ENCODE measurements at regions not wholly inside any gene's neighbourhood (a gene's known extent, or its start where the extent isn't known, plus 50 kb on each side); places are given as distances from the start of the nearest gene placed in this dataset.

GRCh38 chr13:112132142-112132541 lies 65.2 kb downstream of the SOX1 start:
- no peak overlapping the region for H3K4me3 Mint-ChIP-seq
- DNase-seq, result no peak
- no peaks in the 10 kb centered on the region for H3K36me3 Mint-ChIP-seq
- H3K27me3 ChIP-seq (replicated peaks in 1 of 2; ENCODE audit: control insufficient read depth in 2 of 2, extremely low read depth in 1 of 2, insufficient read depth in 2 of 2, low read length in 1 of 2), result peaks cover 0 to 29% of the 10 kb centered on the region in 2 experiments
- peaks cover 12 to 15% of the 10 kb centered on the region in 2 donors for H3K27me3 Mint-ChIP-seq
- H3K4me3 ChIP-seq (ENCODE audit: control insufficient read depth in 1 of 2, extremely low read depth in 1 of 2, low read length in 1 of 2), result no peak overlapping the region
- H3K9me3 Mint-ChIP-seq, result no peaks in the 10 kb centered on the region
- no peaks in the 10 kb centered on the region for H3K4me1 Mint-ChIP-seq
- H3K27ac Mint-ChIP-seq, result no peak overlapping the region
- POLR2A ChIA-PET, result no interaction called here
- no peaks in the 10 kb centered on the region for H3K9me3 ChIP-seq
- ATAC-seq (replicated peaks in 1 of 4), result no peak
- no peak overlapping the region for H3K27ac ChIP-seq (ENCODE audit: low read length)
- no peaks in the 10 kb centered on the region for H3K4me1 ChIP-seq (ENCODE audit: control insufficient read depth in 1 of 2, extremely low read depth in 1 of 2, insufficient read depth in 2 of 2, low read length in 2 of 2)
- CTCF ChIA-PET, result no interaction called here
- H3K36me3 ChIP-seq (ENCODE audit: control insufficient read depth in 2 of 2, extremely low read depth in 1 of 2, insufficient read depth in 1 of 2, low read length in 1 of 2), result no peaks in the 10 kb centered on the region
- 91% methylated on average over 4 of the region's 17 CpGs for WGBS (ENCODE audit: insufficient coverage)

GRCh38 chr13:112132619-112133018 lies 65.7 kb downstream of the SOX1 start:
- Mint-ChIP-seq H3K27me3 (peaks cover 13 to 15% of the 10 kb centered on the region in 2 donors), H3K4me3 (no peak overlapping the region), H3K4me1 (no peaks in the 10 kb centered on the region), H3K9me3 (no peaks in the 10 kb centered on the region), H3K27ac (no peak overlapping the region), H3K36me3 (no peaks in the 10 kb centered on the region)
- Histone ChIP-seq H3K4me3 (ENCODE audit: control insufficient read depth in 1 of 2, extremely low read depth in 1 of 2, low read length in 1 of 2) (no peak overlapping the region), H3K27ac (ENCODE audit: low read length) (no peak overlapping the region), H3K9me3 (no peaks in the 10 kb centered on the region), H3K36me3 (ENCODE audit: control insufficient read depth in 2 of 2, extremely low read depth in 1 of 2, insufficient read depth in 1 of 2, low read length in 1 of 2) (no peaks in the 10 kb centered on the region), H3K27me3 (replicated peaks in 1 of 2; ENCODE audit: control insufficient read depth in 2 of 2, extremely low read depth in 1 of 2, insufficient read depth in 2 of 2, low read length in 1 of 2) (peaks cover 0 to 32% of the 10 kb centered on the region in 2 experiments), H3K4me1 (ENCODE audit: control insufficient read depth in 1 of 2, extremely low read depth in 1 of 2, insufficient read depth in 2 of 2, low read length in 2 of 2) (no peaks in the 10 kb centered on the region)
- DNase-seq (no peak), ATAC-seq (replicated peaks in 1 of 4) (no peak)
- ChIA-PET CTCF (no interaction called here), POLR2A (interaction anchor here in 1 of 2 donors (0.6 kb wide), 1 partner anchor 19 kb away, joined by 3 read pairs; no protein-coding TSS in a partner anchor)
- 68% methylated on average over 9 of the region's 9 CpGs for WGBS (ENCODE audit: insufficient coverage)

- no peaks in the 10 kb centered on the region for H3K9me3 Mint-ChIP-seq
- no peak for DNase-seq
- H3K27me3 Mint-ChIP-seq, result peaks cover 7 to 14% of the 10 kb centered on the region in 2 donors
- Histone ChIP-seq H3K9me3 (no peaks in the 10 kb centered on the region), H3K4me1 (ENCODE audit: control insufficient read depth in 1 of 2, extremely low read depth in 1 of 2, insufficient read depth in 2 of 2, low read length in 2 of 2) (no peaks in the 10 kb centered on the region), H3K36me3 (ENCODE audit: control insufficient read depth in 2 of 2, extremely low read depth in 1 of 2, insufficient read depth in 1 of 2, low read length in 1 of 2) (no peaks in the 10 kb centered on the region), H3K27ac (ENCODE audit: low read length) (no peak overlapping the region), H3K27me3 (replicated peaks in 1 of 2; ENCODE audit: control insufficient read depth in 2 of 2, extremely low read depth in 1 of 2, insufficient read depth in 2 of 2, low read length in 1 of 2) (peaks cover 0 to 33% of the 10 kb centered on the region in 2 experiments), H3K4me3 (ENCODE audit: control insufficient read depth in 1 of 2, extremely low read depth in 1 of 2, low read length in 1 of 2) (no peak overlapping the region)
- WGBS (ENCODE audit: insufficient coverage), result 77% methylated on average over 23 of the region's 26 CpGs
- no peaks in the 10 kb centered on the region for H3K36me3 Mint-ChIP-seq
- ATAC-seq (replicated peaks in 1 of 4), result no peak
- ChIA-PET POLR2A (no interaction called here), CTCF (no interaction called here)
- H3K4me3 Mint-ChIP-seq, result no peak overlapping the region
- no peak overlapping the region for H3K27ac Mint-ChIP-seq
- no peaks in the 10 kb centered on the region for H3K4me1 Mint-ChIP-seq
These were observed 66.8 kb downstream of the SOX1 start for GRCh38 chr13:112133499-112134390.

- ATAC-seq (replicated peaks in 1 of 4) (no peak), DNase-seq (no peak)
- 81% methylated on average over 9 of the region's 17 CpGs for WGBS (ENCODE audit: insufficient coverage)
- Mint-ChIP-seq H3K4me3 (no peak overlapping the region), H3K4me1 (no peaks in the 10 kb centered on the region), H3K27me3 (peaks cover 5 to 9% of the 10 kb centered on the region in 2 donors), H3K27ac (no peak overlapping the region), H3K9me3 (no peaks in the 10 kb centered on the region), H3K36me3 (no peaks in the 10 kb centered on the region)
- no peaks in the 10 kb centered on the region for H3K36me3 ChIP-seq (ENCODE audit: control insufficient read depth in 2 of 2, extremely low read depth in 1 of 2, insufficient read depth in 1 of 2, low read length in 1 of 2)
- H3K4me1 ChIP-seq (ENCODE audit: control insufficient read depth in 1 of 2, extremely low read depth in 1 of 2, insufficient read depth in 2 of 2, low read length in 2 of 2), result no peaks in the 10 kb centered on the region
- no peak overlapping the region for H3K27ac ChIP-seq (ENCODE audit: low read length)
- H3K9me3 ChIP-seq, result no peaks in the 10 kb centered on the region
- peaks cover 0 to 29% of the 10 kb centered on the region in 2 experiments for H3K27me3 ChIP-seq (replicated peaks in 1 of 2; ENCODE audit: control insufficient read depth in 2 of 2, extremely low read depth in 1 of 2, insufficient read depth in 2 of 2, low read length in 1 of 2)
- POLR2A ChIA-PET, result no interaction called here
- no peak overlapping the region for H3K4me3 ChIP-seq (ENCODE audit: control insufficient read depth in 1 of 2, extremely low read depth in 1 of 2, low read length in 1 of 2)
- CTCF ChIA-PET, result no interaction called here
These were observed 67.6 kb downstream of the SOX1 start for GRCh38 chr13:112134391-112135075.

- no peak overlapping the region for H3K27ac Mint-ChIP-seq
- Histone ChIP-seq H3K4me1 (ENCODE audit: control insufficient read depth in 1 of 2, extremely low read depth in 1 of 2, insufficient read depth in 2 of 2, low read length in 2 of 2) (no peaks in the 10 kb centered on the region), H3K9me3 (no peaks in the 10 kb centered on the region), H3K36me3 (ENCODE audit: control insufficient read depth in 2 of 2, extremely low read depth in 1 of 2, insufficient read depth in 1 of 2, low read length in 1 of 2) (no peaks in the 10 kb centered on the region), H3K4me3 (ENCODE audit: control insufficient read depth in 1 of 2, extremely low read depth in 1 of 2, low read length in 1 of 2) (no peak overlapping the region), H3K27ac (ENCODE audit: low read length) (no peak overlapping the region), H3K27me3 (replicated peaks in 1 of 2; ENCODE audit: control insufficient read depth in 2 of 2, extremely low read depth in 1 of 2, insufficient read depth in 2 of 2, low read length in 1 of 2) (peaks cover 0 to 30% of the 10 kb centered on the region in 2 experiments)
- H3K27me3 Mint-ChIP-seq, result peaks cover 5 to 9% of the 10 kb centered on the region in 2 donors
- no peaks in the 10 kb centered on the region for H3K9me3 Mint-ChIP-seq
- WGBS (ENCODE audit: insufficient coverage), result 82% methylated on average over 7 of the region's 7 CpGs
- ATAC-seq (replicated peaks in 1 of 4) (no peak), DNase-seq (no peak)
- no peaks in the 10 kb centered on the region for H3K36me3 Mint-ChIP-seq
- ChIA-PET POLR2A (no interaction called here), CTCF (no interaction called here)
- H3K4me3 Mint-ChIP-seq, result no peak overlapping the region
- no peaks in the 10 kb centered on the region for H3K4me1 Mint-ChIP-seq
These were observed 69.1 kb downstream of the SOX1 start for GRCh38 chr13:112136095-112136494.

GRCh38 chr13:112137144-112137543 lies 70.2 kb downstream of the SOX1 start:
- Histone ChIP-seq H3K4me1 (ENCODE audit: control insufficient read depth in 1 of 2, extremely low read depth in 1 of 2, insufficient read depth in 2 of 2, low read length in 2 of 2) (no peaks in the 10 kb centered on the region), H3K9me3 (no peaks in the 10 kb centered on the region), H3K4me3 (ENCODE audit: control insufficient read depth in 1 of 2, extremely low read depth in 1 of 2, low read length in 1 of 2) (no peak overlapping the region), H3K27me3 (replicated peaks in 1 of 2; ENCODE audit: control insufficient read depth in 2 of 2, extremely low read depth in 1 of 2, insufficient read depth in 2 of 2, low read length in 1 of 2) (peaks cover 0 to 28% of the 10 kb centered on the region in 2 experiments), H3K36me3 (ENCODE audit: control insufficient read depth in 2 of 2, extremely low read depth in 1 of 2, insufficient read depth in 1 of 2, low read length in 1 of 2) (no peaks in the 10 kb centered on the region), H3K27ac (ENCODE audit: low read length) (no peak overlapping the region)
- no peak overlapping the region for H3K4me3 Mint-ChIP-seq
- no peaks in the 10 kb centered on the region for H3K9me3 Mint-ChIP-seq
- no peaks in the 10 kb centered on the region for H3K36me3 Mint-ChIP-seq
- no peak for ATAC-seq (replicated peaks in 1 of 4)
- H3K27me3 Mint-ChIP-seq, result peaks cover 8 to 14% of the 10 kb centered on the region in 2 donors
- WGBS (ENCODE audit: insufficient coverage), result 83% methylated on average over 4 of the region's 6 CpGs
- H3K27ac Mint-ChIP-seq, result no peak overlapping the region
- ChIA-PET CTCF (no interaction called here), POLR2A (no interaction called here)
- H3K4me1 Mint-ChIP-seq, result no peaks in the 10 kb centered on the region
- no peak for DNase-seq
